ENCODE measurements at regions not wholly inside any gene's neighbourhood (a gene's known extent, or its start where the extent isn't known, plus 50 kb on each side); places are given as distances from the start of the nearest gene placed in this dataset.

DNA sequence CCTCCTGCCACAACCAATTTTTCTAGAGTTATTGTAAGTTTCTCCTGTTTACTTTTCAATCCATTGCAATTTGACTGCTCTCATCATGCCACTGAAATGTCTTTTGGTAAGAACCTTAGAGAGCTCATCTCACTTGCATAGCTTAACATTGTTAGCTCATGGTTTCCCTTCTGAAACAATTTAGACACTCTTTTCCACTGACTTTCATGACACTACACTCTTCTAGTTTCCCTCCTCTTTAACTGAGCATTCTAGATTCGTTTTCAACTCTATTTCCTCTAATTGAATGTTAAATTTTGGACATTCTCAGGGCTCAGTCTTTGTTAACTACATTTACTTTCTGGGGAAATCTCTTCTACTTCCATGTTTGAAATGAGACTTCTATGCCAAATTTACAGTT, 369.1 kb downstream of the JRKL start:
- Histone ChIP-seq H3K79me2 (ENCODE audit: control insufficient read depth, insufficient read depth, low read length) (no peaks in the 10 kb centered on the region), H3K27me3 (replicated peaks in 1 of 4; ENCODE audit: control extremely low read depth in 1 of 4, control insufficient read depth in 3 of 4, insufficient read depth in 4 of 4, low read length in 3 of 4) (no peaks in the 10 kb centered on the region), H3K4me2 (replicated peaks; ENCODE audit: low read depth, low read length, poor library complexity, severe bottlenecking) (no peak overlapping the region), H3K4me1 (ENCODE audit: control insufficient read depth in 2 of 2, insufficient read depth in 2 of 2, low read length in 2 of 2) (no peaks in the 10 kb centered on the region), H4K20me1 (ENCODE audit: control insufficient read depth, insufficient read depth, low read length, poor library complexity, severe bottlenecking) (no peaks in the 10 kb centered on the region), H3K4me3 (ENCODE audit: control extremely low read depth in 1 of 5, extremely low read depth in 1 of 5, insufficient read depth in 1 of 5, low read depth in 2 of 5, low read length in 4 of 5) (no peak overlapping the region), H2AFZ (ENCODE audit: insufficient read depth, low read depth, low read length, poor library complexity, severe bottlenecking) (no peak overlapping the region), H3K36me3 (replicated peaks in 1 of 2; ENCODE audit: control extremely low read depth in 1 of 2, control insufficient read depth in 1 of 2, extremely low read depth in 1 of 2, insufficient read depth in 2 of 2, low read length in 1 of 2) (no peaks in the 10 kb centered on the region), H3K27ac (ENCODE audit: low read length in 2 of 2) (no peak overlapping the region), H3K9me3 (ENCODE audit: control extremely low read depth in 1 of 3, control insufficient read depth in 2 of 3, insufficient read depth in 1 of 3, low read length in 2 of 3) (peaks cover 0 to 7% (median 0%) of the 10 kb centered on the region in 3 donors), H3K9ac (ENCODE audit: low read length) (no peak overlapping the region)
- ATAC-seq (ENCODE audit: low read depth) (no peak), DNase-seq (no peak)
- Mint-ChIP-seq H3K9me3 (ENCODE audit: insufficient read depth) (no peaks in the 10 kb centered on the region), H3K4me3 (no peak overlapping the region), H3K27me3 (no peaks in the 10 kb centered on the region), H3K4me1 (no peaks in the 10 kb centered on the region), H3K27ac (no peak overlapping the region)
- CTCF ChIA-PET = no interaction called here
- WGBS (ENCODE audit: insufficient coverage) = 40% methylated on average over 1 of the region's 1 CpG
- POLR2A ChIA-PET = no interaction called here
- intact Hi-C loops (cut with micrococcal nuclease) = no loop called here
- TF ChIP-seq EZH2 (IDR thresholded peaks at IDR 0.05; ENCODE audit: borderline replicate concordance, insufficient read depth, low read depth, low read length, poor library complexity, severe bottlenecking) = no peak
- TF ChIP-seq, protein P1, sequence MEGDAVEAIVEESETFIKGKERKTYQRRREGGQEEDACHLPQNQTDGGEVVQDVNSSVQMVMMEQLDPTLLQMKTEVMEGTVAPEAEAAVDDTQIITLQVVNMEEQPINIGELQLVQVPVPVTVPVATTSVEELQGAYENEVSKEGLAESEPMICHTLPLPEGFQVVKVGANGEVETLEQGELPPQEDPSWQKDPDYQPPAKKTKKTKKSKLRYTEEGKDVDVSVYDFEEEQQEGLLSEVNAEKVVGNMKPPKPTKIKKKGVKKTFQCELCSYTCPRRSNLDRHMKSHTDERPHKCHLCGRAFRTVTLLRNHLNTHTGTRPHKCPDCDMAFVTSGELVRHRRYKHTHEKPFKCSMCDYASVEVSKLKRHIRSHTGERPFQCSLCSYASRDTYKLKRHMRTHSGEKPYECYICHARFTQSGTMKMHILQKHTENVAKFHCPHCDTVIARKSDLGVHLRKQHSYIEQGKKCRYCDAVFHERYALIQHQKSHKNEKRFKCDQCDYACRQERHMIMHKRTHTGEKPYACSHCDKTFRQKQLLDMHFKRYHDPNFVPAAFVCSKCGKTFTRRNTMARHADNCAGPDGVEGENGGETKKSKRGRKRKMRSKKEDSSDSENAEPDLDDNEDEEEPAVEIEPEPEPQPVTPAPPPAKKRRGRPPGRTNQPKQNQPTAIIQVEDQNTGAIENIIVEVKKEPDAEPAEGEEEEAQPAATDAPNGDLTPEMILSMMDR (IDR thresholded peaks at IDR 0.05) = no peak

DNA sequence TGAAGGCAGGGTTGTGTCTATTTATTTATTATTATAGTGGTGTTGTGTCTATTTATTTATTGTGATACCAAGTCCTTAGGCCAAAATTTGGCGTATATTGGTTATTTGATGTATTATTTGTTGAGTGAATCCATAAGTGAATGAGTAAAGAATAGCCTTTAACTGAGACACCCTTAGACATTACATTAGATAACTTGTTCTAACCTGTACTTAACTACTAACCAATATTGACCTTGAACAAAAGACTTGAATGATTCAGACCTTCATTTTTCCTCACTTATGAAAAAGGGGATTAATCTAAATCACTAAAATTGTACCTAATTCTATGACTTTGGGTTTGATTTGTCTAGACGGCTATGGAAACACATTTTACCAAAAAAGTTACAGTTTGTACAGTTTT, 370.5 kb downstream of the JRKL start:
- H3K4me1 Mint-ChIP-seq = no peaks in the 10 kb centered on the region
- H3K27me3 Mint-ChIP-seq = no peaks in the 10 kb centered on the region
- no peak overlapping the region for H3K4me3 Mint-ChIP-seq
- WGBS (ENCODE audit: insufficient coverage) = no CpG with 5 or more reads among the region's 2 CpGs
- Histone ChIP-seq H3K36me3 (replicated peaks in 1 of 2; ENCODE audit: control extremely low read depth in 1 of 2, control insufficient read depth in 1 of 2, extremely low read depth in 1 of 2, insufficient read depth in 2 of 2, low read length in 1 of 2) (no peaks in the 10 kb centered on the region), H3K79me2 (ENCODE audit: control insufficient read depth, insufficient read depth, low read length) (no peaks in the 10 kb centered on the region), H3K27ac (ENCODE audit: low read length in 2 of 2) (no peak overlapping the region), H3K4me2 (replicated peaks; ENCODE audit: low read depth, low read length, poor library complexity, severe bottlenecking) (no peak overlapping the region), H3K4me1 (ENCODE audit: control insufficient read depth in 2 of 2, insufficient read depth in 2 of 2, low read length in 2 of 2) (no peaks in the 10 kb centered on the region), H3K4me3 (ENCODE audit: control extremely low read depth in 1 of 5, extremely low read depth in 1 of 5, insufficient read depth in 1 of 5, low read depth in 2 of 5, low read length in 4 of 5) (no peak overlapping the region), H3K9ac (ENCODE audit: low read length) (no peak overlapping the region), H4K20me1 (ENCODE audit: control insufficient read depth, insufficient read depth, low read length, poor library complexity, severe bottlenecking) (no peaks in the 10 kb centered on the region), H3K9me3 (ENCODE audit: control extremely low read depth in 1 of 3, control insufficient read depth in 2 of 3, insufficient read depth in 1 of 3, low read length in 2 of 3) (peaks cover 0 to 6% (median 0%) of the 10 kb centered on the region in 3 donors), H2AFZ (ENCODE audit: insufficient read depth, low read depth, low read length, poor library complexity, severe bottlenecking) (no peak overlapping the region), H3K27me3 (replicated peaks in 1 of 4; ENCODE audit: control extremely low read depth in 1 of 4, control insufficient read depth in 3 of 4, insufficient read depth in 4 of 4, low read length in 3 of 4) (no peaks in the 10 kb centered on the region)
- intact Hi-C loops (cut with micrococcal nuclease) = no loop called here
- CTCF ChIA-PET = no interaction called here
- POLR2A ChIA-PET = no interaction called here
- H3K9me3 Mint-ChIP-seq (ENCODE audit: insufficient read depth) = no peaks in the 10 kb centered on the region
- no peak for DNase-seq
- ATAC-seq (ENCODE audit: low read depth) = no peak
- no peak for TF ChIP-seq EZH2 (IDR thresholded peaks at IDR 0.05; ENCODE audit: borderline replicate concordance, insufficient read depth, low read depth, low read length, poor library complexity, severe bottlenecking)
- TF ChIP-seq, protein P1 (IDR thresholded peaks at IDR 0.05) = no peak
- H3K27ac Mint-ChIP-seq = no peak overlapping the region
